HG03135 (cell line): ENCODE measurements at regions not wholly inside any gene's neighbourhood (a gene's known extent, or its start where the extent isn't known, plus 50 kb on each side); places are given as distances from the start of the nearest gene placed in this dataset.

Experiments
- ATAC-seq: cut with Tn5 transposase; IDR thresholded peaks from one replicate; pipeline ENCODE4 v1.9.1; 2021; ENCODE audit warnings: mild to moderate bottlenecking, moderate library complexity; ENCODE audit not compliant: unreplicated experiment

- ATAC-seq: no peak
Measured at GRCh38 chr14:22086131-22086530, 412.5 kb upstream of the OR4E1 start.

GRCh38 chr14:22084393-22085281 is 411.0 kb upstream of the OR4E1 start:
- no peak for ATAC-seq

DNA sequence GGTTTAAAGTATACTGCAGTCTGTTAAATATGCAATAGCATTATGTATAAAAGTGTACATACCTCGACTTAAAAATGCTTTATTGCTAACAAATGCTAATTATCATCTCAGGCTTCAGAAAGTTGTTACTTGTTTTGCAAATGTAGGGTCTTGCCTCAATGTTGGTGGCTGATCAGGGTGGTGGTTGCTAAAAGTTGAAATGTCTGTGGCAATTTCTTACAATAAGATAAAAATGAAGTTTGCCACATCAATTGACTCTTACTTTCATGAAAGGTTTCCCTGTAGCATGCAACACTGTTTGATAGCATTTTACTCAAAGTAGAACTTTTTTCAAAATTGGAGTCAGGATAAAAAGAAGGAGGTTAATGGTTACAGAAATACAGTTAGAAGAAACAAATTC is 407.7 kb upstream of the OR4E1 start:
- ATAC-seq: no peak

DNA sequence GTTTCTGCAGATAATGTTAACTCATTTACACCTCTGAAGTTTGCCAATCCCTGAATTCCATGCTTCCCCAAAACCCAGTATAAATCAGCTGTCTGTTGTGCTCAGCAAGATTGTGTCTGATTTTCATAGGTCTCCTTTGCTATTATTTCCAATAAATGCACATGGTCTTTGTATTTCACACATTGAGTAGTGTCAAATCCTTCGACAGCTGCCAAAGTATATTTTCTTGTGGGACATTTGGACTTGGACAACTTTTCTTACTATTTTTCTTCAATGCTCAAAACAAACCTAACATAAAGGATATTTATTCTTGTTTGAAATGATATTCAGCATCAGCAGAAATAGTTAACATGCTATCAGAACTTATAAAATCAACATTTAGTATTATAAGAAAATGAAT is 406.1 kb upstream of the OR4E1 start:
- ATAC-seq: no peak

DNA sequence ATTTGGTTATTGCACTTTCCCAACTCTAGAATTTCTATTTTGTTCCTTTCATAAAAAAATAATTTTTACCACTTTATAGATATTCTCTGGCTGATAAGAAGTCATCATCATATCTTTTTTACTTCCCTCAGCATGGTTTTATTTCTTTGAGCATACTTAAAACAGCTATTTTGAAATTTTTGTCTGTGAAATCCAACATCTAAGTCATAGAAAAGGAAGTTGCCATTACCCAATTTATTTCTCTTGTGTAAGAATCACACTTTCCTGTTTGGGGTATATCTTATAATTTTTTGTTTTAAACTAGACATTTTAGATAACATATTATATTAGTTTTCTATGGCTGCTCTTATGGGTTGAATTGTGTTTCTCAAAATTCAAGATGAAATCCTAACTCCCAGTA is 400.2 kb upstream of the OR4E1 start:
- no peak for ATAC-seq

GRCh38 chr14:22071006-22071405 is 397.4 kb upstream of the OR4E1 start:
- peak; percentile 75 for ATAC-seq

DNA sequence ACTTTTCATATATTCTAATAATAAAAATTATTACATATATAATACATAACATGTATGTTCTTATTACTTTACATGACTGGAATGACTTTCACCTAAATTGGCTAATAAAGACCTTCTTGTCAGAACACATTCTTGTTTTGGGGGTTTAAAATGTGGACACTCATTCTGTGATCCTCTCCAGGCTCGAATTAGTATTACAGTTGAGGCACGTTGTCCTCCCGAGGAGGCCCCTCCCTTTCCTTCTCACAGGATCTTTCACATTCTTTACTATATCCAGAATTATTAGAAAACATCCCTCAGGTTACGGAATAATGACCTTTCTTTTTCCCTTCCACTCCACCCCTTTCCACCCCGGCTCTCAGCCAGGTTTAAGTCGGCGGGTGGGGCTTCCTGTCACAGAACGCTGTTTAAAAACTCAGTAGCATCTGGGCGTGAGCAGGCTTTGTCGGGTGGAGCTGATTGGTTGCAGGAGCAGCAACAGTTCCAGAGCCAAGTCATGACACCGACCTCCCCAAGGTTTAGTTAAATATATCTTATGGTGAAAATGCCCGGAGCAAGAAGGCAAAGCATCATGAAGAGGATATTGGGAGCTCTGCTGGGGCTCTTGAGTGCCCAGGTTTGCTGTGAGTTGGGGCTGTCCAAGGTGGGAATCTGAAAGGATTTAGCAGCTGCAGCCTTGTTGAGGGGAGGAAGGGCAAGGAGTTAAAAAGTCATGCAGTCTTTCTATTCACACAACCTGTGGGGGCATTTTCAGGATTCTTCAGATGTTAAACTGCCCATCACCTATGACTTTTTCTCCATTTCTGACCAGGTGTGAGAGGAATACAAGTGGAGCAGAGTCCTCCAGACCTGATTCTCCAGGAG is 396.7 kb upstream of the OR4E1 start:
- ATAC-seq: peak; percentile 62

- no peak for ATAC-seq
Measured at GRCh38 chr14:22065347-22065746, 391.7 kb upstream of the OR4E1 start.

- no peak for ATAC-seq
Measured at GRCh38 chr14:22059201-22059600, 385.6 kb upstream of the OR4E1 start.

DNA sequence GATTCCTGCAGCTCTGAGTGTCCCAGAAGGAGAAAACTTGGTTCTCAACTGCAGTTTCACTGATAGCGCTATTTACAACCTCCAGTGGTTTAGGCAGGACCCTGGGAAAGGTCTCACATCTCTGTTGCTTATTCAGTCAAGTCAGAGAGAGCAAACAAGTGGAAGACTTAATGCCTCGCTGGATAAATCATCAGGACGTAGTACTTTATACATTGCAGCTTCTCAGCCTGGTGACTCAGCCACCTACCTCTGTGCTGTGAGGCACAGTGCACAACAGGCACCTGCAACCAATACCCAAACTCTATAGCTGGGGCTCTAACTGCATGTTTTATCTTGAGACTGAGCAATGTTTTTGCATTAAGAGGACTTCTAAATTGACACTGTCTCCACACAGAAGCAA is 379.2 kb upstream of the OR4E1 start:
- no peak for ATAC-seq

DNA sequence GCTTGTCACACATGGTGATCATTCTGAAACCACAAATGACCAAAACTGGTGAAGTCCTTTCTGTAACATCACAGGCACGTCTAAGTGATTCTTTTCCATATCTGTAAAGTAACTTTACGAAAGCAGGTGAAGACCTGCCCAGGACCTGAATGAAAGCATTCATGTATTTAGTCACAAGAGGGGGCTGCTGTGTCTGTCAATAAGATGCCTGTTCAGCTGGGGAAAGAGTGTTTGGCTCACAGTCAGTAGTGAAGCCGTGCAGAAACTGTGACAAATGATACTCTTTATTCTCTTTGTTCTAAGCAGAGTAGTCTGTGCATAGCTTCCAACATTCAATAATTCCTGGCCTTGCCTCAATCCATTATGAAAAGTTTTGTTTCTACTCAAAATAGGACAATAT is 373.5 kb upstream of the OR4E1 start:
- ATAC-seq: no peak

DNA sequence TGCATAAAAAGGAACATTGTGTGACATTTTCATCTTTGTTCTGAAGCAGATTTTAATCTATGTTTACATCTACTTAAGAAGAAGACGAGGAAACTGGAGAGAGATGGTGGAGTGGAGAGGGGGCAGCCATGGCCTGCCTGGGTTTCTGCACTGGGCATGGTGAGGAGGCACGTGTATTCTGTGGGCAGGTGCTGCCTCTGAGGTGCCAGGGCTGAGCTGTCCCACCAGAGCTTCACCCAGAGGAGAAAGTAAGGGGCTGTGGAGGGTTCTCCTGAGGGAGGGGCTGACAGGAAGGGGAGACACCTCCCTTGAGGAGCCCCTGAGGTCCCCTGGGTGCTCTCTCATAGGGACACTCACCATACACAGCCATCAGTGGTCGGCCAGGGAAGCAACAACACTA is 372.4 kb upstream of the OR4E1 start:
- no peak for ATAC-seq

GRCh38 chr14:22044193-22044592 is 370.6 kb upstream of the OR4E1 start:
- no peak for ATAC-seq

DNA sequence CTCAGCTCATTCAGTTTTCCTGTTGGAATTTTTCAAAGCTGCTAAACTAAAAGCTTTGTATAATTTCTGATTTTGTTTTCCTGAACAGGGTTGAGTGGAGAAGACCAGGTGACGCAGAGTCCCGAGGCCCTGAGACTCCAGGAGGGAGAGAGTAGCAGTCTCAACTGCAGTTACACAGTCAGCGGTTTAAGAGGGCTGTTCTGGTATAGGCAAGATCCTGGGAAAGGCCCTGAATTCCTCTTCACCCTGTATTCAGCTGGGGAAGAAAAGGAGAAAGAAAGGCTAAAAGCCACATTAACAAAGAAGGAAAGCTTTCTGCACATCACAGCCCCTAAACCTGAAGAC is 367.1 kb upstream of the OR4E1 start:
- ATAC-seq: no peak

DNA sequence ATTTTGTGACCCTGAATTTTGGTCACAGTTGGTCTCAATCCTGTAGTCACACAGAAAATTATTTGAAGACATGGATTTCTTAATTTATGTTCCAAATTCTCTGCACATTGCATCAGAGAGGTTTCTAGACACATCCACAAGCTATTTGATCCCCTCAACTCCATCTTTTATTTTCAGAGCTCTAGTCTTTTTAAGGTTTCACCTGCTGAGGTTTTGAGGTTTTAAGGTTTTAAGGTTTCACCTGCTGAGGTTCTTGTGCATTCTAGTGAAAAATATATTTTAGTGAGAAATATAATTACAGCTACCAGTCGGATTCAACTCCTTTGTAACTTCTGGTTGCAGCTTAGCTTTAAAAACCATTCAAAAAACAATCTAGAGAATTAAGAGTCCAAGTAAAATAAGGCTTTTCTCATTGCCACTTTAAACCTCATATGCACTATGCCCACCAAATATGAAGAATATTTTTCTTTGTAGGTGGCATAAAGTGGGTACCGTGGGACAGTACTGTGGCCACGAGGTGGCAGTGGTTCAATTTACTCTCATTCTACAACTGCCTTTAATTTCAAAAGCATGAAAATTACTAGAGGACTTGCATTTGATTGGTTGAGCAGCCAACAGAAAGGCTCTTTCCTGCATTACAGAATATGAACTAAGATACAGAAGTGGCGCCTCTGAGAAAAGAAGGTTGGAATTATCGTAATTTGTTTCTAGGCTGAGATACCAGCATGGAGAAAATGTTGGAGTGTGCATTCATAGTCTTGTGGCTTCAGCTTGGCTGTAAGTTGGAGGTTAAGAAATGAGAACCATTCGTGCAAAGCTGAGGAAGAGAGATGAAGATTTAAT is 366.5 kb upstream of the OR4E1 start:
- no peak for ATAC-seq

- no peak for ATAC-seq
Measured at GRCh38 chr14:22036541-22037239, 363.1 kb upstream of the OR4E1 start.

GRCh38 chr14:22026527-22026926 is 352.9 kb upstream of the OR4E1 start:
- ATAC-seq: no peak

DNA sequence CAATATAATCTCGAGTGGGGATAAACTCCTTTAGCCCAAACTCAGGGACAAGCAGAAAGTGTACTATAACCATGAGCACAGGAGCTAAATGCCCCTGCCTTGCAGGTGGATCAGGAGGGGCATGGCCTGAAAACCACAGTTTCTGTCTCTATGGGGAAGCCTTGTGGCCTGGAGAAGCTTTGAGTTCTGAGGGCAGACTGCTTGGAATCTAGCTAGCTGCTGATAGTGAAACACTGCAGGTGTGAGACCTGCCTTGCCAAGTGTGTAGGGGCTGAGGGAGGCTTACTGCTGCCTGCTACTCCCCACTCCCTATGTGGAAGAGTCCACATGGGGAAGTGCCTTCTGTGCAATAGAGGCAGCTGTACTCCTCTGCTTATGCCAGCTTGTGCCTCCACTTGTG is 352.3 kb upstream of the OR4E1 start:
- ATAC-seq: no peak

DNA sequence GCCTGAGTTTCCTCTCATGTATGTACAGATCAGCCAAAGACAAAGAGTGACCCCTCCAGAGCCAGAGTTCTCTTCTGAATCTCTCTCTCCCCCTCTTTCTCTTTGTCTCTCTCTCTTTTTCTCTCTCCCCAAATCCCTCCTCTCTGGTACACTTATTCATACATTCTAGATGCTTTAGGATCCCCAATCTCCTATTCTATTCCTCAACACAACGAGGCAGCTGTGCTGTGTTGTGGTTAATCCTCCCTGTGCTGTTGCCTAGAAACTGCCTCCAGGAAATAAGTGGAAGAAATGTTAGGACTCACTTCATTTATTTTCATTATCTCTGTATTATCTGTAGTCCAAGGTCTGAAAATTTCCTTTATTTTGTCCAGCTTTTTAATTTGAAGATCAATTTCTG is 350.5 kb upstream of the OR4E1 start:
- no peak for ATAC-seq

GRCh38 chr14:22018890-22019289 is 345.3 kb upstream of the OR4E1 start:
- no peak for ATAC-seq

GRCh38 chr14:22012452-22012851 is 338.8 kb upstream of the OR4E1 start:
- no peak for ATAC-seq
